ENCODE measurements at regions not wholly inside any gene's neighbourhood (a gene's known extent, or its start where the extent isn't known, plus 50 kb on each side); places are given as distances from the start of the nearest gene placed in this dataset.

GRCh38 chr2:239855863-239856587 is 169.1 kb downstream of the NDUFA10 start:
- Histone ChIP-seq H3K9me3 (ENCODE audit: low read length) (no peaks in the 10 kb centered on the region), H3K27ac (ENCODE audit: low read depth, low read length, poor library complexity, severe bottlenecking) (no peak overlapping the region), H2AFZ (ENCODE audit: low read length) (no peak overlapping the region), H3K9me2 (ENCODE audit: low read depth, low read length) (no peaks in the 10 kb centered on the region), H4K20me1 (ENCODE audit: insufficient read depth, low read length) (no peaks in the 10 kb centered on the region), H3K79me2 (ENCODE audit: insufficient read depth, low read length) (no peaks in the 10 kb centered on the region), H3K4me1 (ENCODE audit: insufficient read depth, low read length, severe bottlenecking) (no peaks in the 10 kb centered on the region), H3K27me3 (ENCODE audit: insufficient read depth, low read length) (no peaks in the 10 kb centered on the region; the same call in 1 of the 2 replicates), H3K36me3 (ENCODE audit: insufficient read depth, low read length) (no peaks in the 10 kb centered on the region), H3F3A (ENCODE audit: insufficient read depth, low read length) (no peaks in the 10 kb centered on the region), H3K4me3 (ENCODE audit: low read depth, low read length, poor library complexity, severe bottlenecking) (no peak overlapping the region), H3K9ac (ENCODE audit: low read length) (no peak overlapping the region), H3K4me2 (ENCODE audit: low read length) (no peak overlapping the region)
- TF ChIP-seq CTCF (IDR thresholded peaks at IDR 0.05; ENCODE audit: low read length) (no peak), EZH2 (IDR thresholded peaks at IDR 0.05; ENCODE audit: borderline replicate concordance, low read length) (no peak)

- no peaks in the 10 kb centered on the region for H3K4me1 ChIP-seq (ENCODE audit: insufficient read depth, low read length, severe bottlenecking)
- no peak overlapping the region for H3K9ac ChIP-seq (ENCODE audit: low read length)
- H3F3A ChIP-seq (ENCODE audit: insufficient read depth, low read length) = no peaks in the 10 kb centered on the region
- H3K79me2 ChIP-seq (ENCODE audit: insufficient read depth, low read length) = no peaks in the 10 kb centered on the region
- no peaks in the 10 kb centered on the region for H3K9me2 ChIP-seq (ENCODE audit: low read depth, low read length)
- H4K20me1 ChIP-seq (ENCODE audit: insufficient read depth, low read length) = no peaks in the 10 kb centered on the region
- H3K9me3 ChIP-seq (ENCODE audit: low read length) = no peaks in the 10 kb centered on the region
- H3K36me3 ChIP-seq (ENCODE audit: insufficient read depth, low read length) = no peaks in the 10 kb centered on the region
- no peak overlapping the region for H3K27ac ChIP-seq (ENCODE audit: low read depth, low read length, poor library complexity, severe bottlenecking)
- H3K4me3 ChIP-seq (ENCODE audit: low read depth, low read length, poor library complexity, severe bottlenecking) = no peak overlapping the region
- H3K4me2 ChIP-seq (ENCODE audit: low read length) = no peak overlapping the region
- TF ChIP-seq CTCF (IDR thresholded peaks at IDR 0.05; ENCODE audit: low read length) (no peak), EZH2 (IDR thresholded peaks at IDR 0.05; ENCODE audit: borderline replicate concordance, low read length) (no peak)
- H3K27me3 ChIP-seq (ENCODE audit: insufficient read depth, low read length) = no peaks in the 10 kb centered on the region; the same call in 1 of the 2 replicates
- no peak overlapping the region for H2AFZ ChIP-seq (ENCODE audit: low read length)
Observed at GRCh38 chr2:239854596-239854995, 170.5 kb downstream of the NDUFA10 start.

- no peaks in the 10 kb centered on the region for H3F3A ChIP-seq (ENCODE audit: insufficient read depth, low read length)
- no peak overlapping the region for H3K4me3 ChIP-seq (ENCODE audit: low read depth, low read length, poor library complexity, severe bottlenecking)
- no peaks in the 10 kb centered on the region; the same call in 1 of the 2 replicates for H3K27me3 ChIP-seq (ENCODE audit: insufficient read depth, low read length)
- H3K4me1 ChIP-seq (ENCODE audit: insufficient read depth, low read length, severe bottlenecking) = no peaks in the 10 kb centered on the region
- no peaks in the 10 kb centered on the region for H4K20me1 ChIP-seq (ENCODE audit: insufficient read depth, low read length)
- no peak for TF ChIP-seq CTCF (IDR thresholded peaks at IDR 0.05; ENCODE audit: low read length)
- no peak for TF ChIP-seq EZH2 (IDR thresholded peaks at IDR 0.05; ENCODE audit: borderline replicate concordance, low read length)
- no peaks in the 10 kb centered on the region for H3K79me2 ChIP-seq (ENCODE audit: insufficient read depth, low read length)
- H2AFZ ChIP-seq (ENCODE audit: low read length) = no peak overlapping the region
- H3K27ac ChIP-seq (ENCODE audit: low read depth, low read length, poor library complexity, severe bottlenecking) = no peak overlapping the region
- H3K9ac ChIP-seq (ENCODE audit: low read length) = no peak overlapping the region
- H3K36me3 ChIP-seq (ENCODE audit: insufficient read depth, low read length) = no peaks in the 10 kb centered on the region
- no peaks in the 10 kb centered on the region for H3K9me3 ChIP-seq (ENCODE audit: low read length)
- H3K9me2 ChIP-seq (ENCODE audit: low read depth, low read length) = no peaks in the 10 kb centered on the region
- H3K4me2 ChIP-seq (ENCODE audit: low read length) = no peak overlapping the region
Observed at GRCh38 chr2:239853706-239854327, 171.3 kb downstream of the NDUFA10 start.

Measured in OCI-LY1 (cell line).